OCI-M1 (cell line): ENCODE measurements at regions not wholly inside any gene's neighbourhood (a gene's known extent, or its start where the extent isn't known, plus 50 kb on each side); places are given as distances from the start of the nearest gene placed in this dataset.

Experiments used
- DNase-seq: peaks from one replicate; lab custom pipeline; 2025; lab: John Stamatoyannopoulos, UW

GRCh38 chr3:124177071-124177470 lies 185.1 kb upstream of the ROPN1 start:
- no peak for DNase-seq

GRCh38 chr3:124178531-124178930 lies 186.6 kb upstream of the ROPN1 start:
- no peak for DNase-seq

GRCh38 chr3:124200407-124200806 lies 208.5 kb upstream of the ROPN1 start:
- DNase-seq: no peak

GRCh38 chr3:124201226-124201625 lies 209.3 kb upstream of the ROPN1 start:
- no peak for DNase-seq

GRCh38 chr3:124201786-124202185 lies 209.9 kb upstream of the ROPN1 start:
- no peak for DNase-seq

- no peak for DNase-seq
These were observed 210.8 kb upstream of the ROPN1 start for GRCh38 chr3:124202754-124203153.

GRCh38 chr3:124203292-124203691 lies 211.4 kb upstream of the ROPN1 start:
- no peak for DNase-seq

- no peak for DNase-seq
These were observed 214.5 kb upstream of the ROPN1 start for GRCh38 chr3:124206225-124207055.

GRCh38 chr3:124207077-124207476 lies 215.2 kb upstream of the ROPN1 start:
- no peak for DNase-seq

- no peak for DNase-seq
These were observed 216.1 kb upstream of the ROPN1 start for GRCh38 chr3:124207873-124208485.

GRCh38 chr3:124209426-124209825 lies 217.5 kb upstream of the ROPN1 start:
- DNase-seq: no peak

GRCh38 chr3:124210899-124211298 lies 219.0 kb upstream of the ROPN1 start:
- DNase-seq: no peak

- DNase-seq: no peak
These were observed 221.7 kb upstream of the ROPN1 start for GRCh38 chr3:124213641-124214040.

- DNase-seq: peak; percentile 70
These were observed 225.6 kb upstream of the ROPN1 start for GRCh38 chr3:124217542-124217941.

- no peak for DNase-seq
These were observed 229.5 kb upstream of the ROPN1 start for GRCh38 chr3:124221422-124221821.

- no peak for DNase-seq
These were observed 231.9 kb upstream of the ROPN1 start for GRCh38 chr3:124223853-124224252.

GRCh38 chr3:124227150-124227630 lies 235.3 kb upstream of the ROPN1 start:
- DNase-seq: no peak

GRCh38 chr3:124229420-124229819 lies 237.5 kb upstream of the ROPN1 start:
- peak; percentile 72 for DNase-seq

- no peak for DNase-seq
These were observed 237.9 kb upstream of the ROPN1 start for GRCh38 chr3:124229836-124230235.

- no peak for DNase-seq
These were observed 238.5 kb upstream of the ROPN1 start for GRCh38 chr3:124230432-124230831.

- DNase-seq: no peak
These were observed 239.1 kb upstream of the ROPN1 start for GRCh38 chr3:124230998-124231397.

GRCh38 chr3:124234852-124235252 lies 242.9 kb upstream of the ROPN1 start:
- no peak for DNase-seq

- no peak for DNase-seq
These were observed 243.5 kb upstream of the ROPN1 start for GRCh38 chr3:124235446-124235845.
